8988T (cell line): ENCODE measurements at regions not wholly inside any gene's neighbourhood (a gene's known extent, or its start where the extent isn't known, plus 50 kb on each side); places are given as distances from the start of the nearest gene placed in this dataset.

Experiments used
- DNase-seq: peaks from one replicate; pipeline ENCODE4 v3.0.0; 2011

DNA sequence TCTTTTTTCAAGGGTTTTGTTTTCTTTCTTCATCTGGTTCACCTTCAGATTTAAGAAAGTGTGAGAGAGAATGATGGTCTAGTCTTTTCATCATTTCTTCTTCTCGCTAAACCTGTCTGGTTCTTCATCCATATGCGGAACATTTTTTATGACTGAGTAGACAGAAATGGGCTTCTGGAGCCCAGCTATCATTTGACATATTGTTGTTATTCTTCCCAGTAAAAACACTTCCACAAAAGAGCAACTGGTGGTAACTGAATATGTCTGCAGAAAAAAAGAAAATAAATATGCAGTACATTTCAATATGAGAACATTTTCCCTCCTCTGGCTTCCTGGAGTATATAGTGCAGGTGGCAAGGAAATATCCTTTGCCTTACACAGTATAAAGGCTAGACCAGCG is 209.5 kb downstream of the JCAD start:
- no peak for DNase-seq

GRCh38 chr10:29849126-29849833 is 210.1 kb downstream of the JCAD start:
- DNase-seq = no peak

GRCh38 chr10:29846881-29847280 is 212.1 kb upstream of the SVIL start:
- no peak for DNase-seq

DNA sequence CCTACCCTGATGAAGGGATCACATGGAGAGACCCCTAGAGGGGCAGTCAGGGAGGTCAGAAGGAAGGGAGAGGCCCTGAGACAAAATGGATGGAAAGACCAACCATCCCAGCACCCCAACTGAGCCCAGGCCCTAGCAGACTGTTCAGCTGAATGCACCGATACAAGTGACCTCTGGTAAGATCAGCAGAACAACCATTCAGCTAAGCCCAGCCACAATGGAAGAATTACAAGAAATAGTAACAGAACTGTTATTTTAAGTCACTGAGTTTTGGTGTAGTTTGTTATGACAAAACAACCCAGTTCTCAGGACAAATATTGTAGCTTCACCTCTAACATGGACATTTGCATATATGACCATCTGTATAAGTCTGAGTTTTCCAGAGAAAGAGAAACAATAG is 210.4 kb upstream of the SVIL start:
- DNase-seq = no peak

GRCh38 chr10:29843143-29843542 is 208.4 kb upstream of the SVIL start:
- DNase-seq = no peak

- no peak for DNase-seq
Measured at GRCh38 chr10:29841724-29842649, 207.2 kb upstream of the SVIL start.

- no peak for DNase-seq
Measured at GRCh38 chr10:29840516-29841276, 205.9 kb upstream of the SVIL start.

DNA sequence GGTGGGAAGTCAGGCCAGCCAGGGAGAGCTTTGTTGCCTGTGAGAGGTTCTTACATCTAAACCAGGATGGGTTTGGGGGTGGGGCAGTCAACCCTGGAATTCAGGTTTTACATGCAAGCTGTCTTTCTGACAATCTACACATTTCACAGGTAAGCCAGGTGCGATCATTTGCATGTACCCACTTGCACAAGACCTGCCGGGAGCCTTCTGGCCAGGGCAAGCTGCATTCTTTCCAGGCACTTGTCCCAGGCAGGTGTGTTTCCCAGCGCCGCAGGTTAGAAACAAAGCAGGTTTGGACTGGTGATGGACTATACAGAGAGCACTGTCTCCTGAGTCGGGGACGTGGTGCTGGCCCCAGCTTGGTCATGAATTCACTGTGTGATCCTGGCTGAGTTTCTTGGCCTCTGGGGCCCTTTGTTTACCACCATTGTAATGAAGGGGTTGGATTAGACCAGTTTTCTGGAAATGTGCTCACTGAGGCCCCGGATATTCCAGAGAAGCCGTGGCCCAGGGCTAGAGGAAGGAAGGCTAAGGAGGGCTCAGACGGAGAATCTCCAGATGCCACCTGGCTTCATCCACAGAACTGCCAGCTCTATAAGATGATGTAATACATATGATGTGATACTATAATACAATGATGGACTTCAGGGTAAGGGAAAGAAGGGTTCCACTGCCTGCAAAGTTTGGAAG is 205.2 kb upstream of the SVIL start:
- no peak for DNase-seq

- DNase-seq = no peak
Measured at GRCh38 chr10:29838539-29838938, 203.8 kb upstream of the SVIL start.

DNA sequence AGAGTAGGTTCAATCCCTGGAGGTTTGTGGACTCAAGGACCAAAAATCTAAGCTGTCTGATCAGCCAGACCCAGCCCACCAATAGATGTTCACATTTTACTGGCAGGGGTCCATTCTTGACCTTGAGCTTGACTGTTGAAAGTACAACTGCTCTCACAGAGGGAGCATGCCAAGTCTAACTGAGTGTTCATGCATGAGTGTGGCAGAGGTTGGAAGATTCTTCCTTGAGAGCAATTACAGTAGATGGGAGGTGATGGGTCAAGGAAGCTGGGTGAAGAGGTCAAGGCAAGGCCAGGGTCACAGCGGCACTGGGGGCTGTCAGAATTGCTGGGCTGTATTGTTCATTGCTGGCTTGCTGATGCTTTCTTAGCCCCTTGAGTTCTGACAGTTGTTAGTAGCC is 202.8 kb upstream of the SVIL start:
- DNase-seq = no peak

- DNase-seq = no peak
Measured at GRCh38 chr10:29836396-29836795, 201.6 kb upstream of the SVIL start.

DNA sequence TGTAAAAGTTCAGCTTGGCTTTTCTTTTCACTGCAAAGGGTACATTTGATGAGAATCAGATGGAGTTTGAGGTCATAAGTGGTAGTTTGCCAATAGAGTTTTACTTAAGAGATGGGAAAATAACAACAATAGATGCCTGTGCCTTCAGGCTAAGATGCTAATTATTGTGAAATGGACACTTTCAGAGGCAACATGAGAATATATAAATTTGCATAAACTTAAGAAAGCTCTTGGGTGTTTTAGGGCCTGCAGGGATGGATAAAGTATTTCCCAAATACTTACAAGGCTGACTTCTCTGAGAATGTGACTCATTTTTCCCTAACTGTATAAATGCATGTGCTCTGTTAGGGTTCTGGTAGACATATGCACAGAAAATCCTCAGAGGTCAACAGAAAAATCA is 200.3 kb upstream of the SVIL start:
- DNase-seq = no peak

DNA sequence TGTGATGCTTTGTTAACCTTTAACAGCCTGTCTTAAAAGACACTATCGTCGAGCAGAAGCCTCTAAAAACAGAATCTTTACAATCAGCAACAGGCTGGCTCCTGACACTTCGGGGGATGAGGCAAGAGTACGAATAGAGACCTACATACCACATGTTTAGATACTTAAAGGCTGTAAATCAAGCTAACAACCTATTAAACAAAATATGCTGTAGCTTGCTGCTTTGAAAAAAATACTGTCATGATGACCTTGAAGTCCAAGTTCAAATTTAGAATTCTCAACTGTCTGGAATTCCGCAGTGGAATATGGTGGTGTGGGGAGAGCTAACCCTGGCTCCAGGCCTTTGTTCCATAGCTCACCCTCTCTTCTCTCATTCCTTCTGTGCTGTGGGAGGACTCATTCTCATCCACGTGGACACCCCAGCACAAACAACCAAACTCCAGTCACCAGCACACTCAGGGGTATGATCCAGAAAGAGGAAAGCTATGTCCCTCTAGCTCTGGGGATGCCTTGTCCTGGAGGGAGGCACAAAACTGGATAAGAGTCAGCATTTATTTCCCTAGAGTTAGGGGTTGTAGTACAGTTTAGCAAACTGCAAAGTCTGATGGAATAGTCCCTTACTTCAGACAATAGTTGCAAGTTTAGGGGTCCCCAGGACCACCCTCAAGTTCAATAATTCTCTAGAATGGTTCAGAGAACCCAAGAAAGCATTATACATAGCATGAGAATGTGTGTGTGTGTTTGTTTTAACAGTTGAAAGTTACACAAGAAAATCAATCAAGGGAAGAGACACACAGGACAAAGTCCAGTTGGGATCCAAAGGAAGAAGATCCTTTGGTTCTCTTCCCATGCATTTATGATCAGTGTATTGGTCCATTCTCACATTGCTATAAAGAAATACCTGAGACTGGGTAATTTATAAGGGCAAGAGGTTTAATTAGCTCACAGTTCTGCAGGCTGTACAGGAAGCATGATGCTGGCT is 196.1 kb upstream of the SVIL start:
- DNase-seq = no peak

DNA sequence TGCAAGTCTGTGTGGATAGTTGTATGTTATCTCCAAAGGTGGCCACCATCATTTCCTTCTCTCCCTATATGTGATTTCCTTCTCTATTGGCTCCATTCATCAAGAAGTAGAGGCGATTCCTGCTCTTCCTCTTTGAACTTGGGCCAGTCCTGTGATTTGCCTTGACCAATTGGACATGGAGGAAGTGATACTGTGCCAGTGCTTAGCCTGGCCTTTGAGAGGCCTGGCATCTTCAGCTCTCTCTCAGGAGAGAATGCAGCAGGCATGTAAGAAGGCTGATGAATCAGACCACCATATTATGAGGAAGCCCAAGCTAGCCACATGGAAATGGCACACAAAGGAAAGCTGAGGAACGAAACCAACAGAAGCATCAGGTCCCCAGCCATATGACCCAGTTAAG is 195.0 kb upstream of the SVIL start:
- DNase-seq = no peak

DNA sequence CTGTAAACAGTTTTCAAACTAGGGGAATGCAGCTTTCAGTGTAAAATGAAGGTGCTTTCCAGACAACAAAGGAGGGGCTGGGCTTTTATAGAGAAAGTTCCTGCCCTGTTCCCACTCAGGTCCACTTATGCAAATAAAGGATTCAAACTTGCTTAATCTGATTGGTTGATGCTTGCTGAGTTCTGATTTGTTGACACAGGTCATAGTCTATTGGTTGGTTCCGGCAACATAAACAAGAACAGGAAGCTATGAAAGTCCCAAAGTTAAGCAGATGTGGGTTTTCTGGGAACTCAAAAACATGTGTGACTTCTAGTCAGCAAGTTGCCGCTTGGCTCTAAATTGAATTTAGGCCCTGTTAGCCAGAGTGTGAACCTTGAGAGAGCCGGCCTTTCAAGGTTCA is 194.2 kb upstream of the SVIL start:
- no peak for DNase-seq

DNA sequence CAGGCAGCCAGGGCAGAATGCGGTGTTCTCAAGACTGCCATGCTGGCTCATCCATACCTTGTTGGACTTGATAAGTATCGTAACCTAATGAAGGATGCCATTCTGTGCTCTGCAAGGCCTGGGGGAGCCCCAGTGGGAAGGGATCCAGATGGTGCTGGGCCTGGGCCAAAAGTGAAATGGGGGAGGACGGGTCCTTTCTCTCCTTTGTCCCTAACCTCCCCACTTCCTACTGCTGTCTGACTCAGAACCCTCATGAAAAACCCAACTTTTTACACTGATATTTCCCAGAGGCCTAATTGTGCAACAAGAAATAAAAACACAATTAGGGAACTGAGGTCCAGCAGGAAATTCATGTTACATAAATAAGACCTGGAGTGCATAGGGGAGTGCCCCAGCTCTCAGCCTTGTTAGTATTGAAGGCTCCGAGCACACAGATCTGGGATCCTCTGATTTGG is 193.7 kb upstream of the SVIL start:
- DNase-seq = no peak

DNA sequence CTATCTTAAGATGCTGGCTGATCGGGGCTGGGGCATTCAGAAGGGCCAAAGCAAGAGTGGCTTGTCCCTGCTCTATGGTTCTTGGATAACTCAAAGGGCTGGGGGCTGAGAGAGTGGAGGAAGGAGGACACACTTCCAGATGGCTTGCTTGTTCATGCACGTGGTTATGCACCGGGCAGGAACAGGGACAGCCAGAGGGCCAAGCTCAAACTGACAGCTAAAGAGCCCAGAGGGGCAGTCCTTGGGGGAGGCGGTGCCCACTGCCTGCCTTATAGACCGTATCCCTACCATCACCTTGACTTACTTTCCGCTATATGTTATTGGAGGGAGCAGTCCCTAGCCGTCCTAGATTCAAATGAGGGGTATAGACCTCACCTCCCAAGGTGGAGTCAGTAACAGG is 192.7 kb upstream of the SVIL start:
- no peak for DNase-seq

DNA sequence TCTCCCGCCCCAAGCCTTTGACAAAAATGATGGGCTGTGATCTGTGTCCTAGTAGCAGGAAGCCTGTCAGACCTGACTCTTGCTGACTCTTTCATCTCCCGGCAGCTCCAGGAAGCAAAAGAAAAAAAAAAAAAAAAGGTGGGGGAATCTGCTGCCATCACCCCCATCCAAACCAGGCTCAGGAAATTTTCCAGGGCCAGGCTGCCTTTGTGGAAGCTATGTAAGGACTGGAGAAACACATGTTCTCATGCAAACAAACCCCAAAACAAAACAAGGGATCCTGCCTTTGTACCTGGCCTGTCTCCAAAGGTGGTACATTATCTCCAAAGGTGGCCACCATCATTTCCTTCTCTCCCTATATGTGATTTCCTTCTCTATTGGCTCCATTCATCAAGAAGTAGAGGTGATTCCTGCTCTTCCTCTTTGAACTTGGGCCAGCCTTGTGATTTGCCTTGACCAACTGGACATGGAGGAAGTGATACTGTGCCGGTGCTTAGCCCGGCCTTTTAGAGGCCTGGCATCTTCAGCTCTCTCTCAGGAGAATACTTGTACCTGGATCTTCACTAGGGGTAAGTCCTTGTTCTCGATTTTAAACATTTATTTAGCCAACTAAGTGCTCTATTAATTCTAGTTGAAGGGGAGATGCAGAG is 192.2 kb upstream of the SVIL start:
- DNase-seq = no peak

DNA sequence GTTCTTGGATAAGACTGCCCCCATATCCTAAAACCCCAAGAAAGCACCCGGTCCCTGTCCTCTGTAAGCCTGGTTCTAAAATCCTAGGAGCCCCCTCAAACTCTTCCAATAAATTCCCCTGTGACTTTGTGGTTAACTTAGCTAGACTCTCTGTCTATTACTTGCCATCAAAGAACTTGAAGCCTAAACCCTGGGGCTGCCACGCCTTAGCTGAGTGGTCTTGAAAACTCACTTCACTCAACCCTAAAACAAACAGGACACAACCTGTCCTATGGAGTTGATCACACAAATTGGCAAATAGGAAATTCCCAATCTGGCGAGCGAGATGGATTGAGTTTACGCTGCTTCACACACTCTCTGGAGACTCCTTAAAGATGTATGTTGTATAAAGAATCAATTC is 191.4 kb upstream of the SVIL start:
- no peak for DNase-seq

DNA sequence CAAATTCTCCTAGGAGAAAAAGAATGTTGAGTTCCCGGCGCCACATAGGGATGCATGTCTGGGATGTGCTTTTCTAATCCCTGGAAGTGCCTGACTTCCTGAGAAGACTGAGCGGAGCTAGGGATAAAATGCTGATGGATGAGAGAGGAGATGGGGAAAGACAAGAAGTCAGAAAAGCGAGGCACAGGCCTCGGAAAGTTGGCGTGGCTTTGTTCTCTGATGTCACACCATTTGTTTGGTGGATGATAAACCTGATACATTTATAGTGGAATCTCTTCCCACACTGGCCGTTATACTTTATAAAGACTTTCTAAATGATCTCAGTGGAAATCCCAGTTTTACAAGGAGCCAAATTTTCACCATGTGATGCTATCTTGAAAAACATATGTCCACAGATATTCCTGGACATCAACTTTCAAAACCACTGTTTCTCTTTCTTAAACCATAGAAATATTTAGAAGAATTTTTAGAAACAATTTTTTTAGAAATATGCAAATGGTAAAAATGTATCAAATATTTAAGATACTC is 188.8 kb upstream of the SVIL start:
- DNase-seq = no peak
